OCI-LY1 (cell line): ENCODE measurements at regions not wholly inside any gene's neighbourhood (a gene's known extent, or its start where the extent isn't known, plus 50 kb on each side); places are given as distances from the start of the nearest gene placed in this dataset.

Experiments
- H2AFZ ChIP-seq: fragments of 200-600 bp; sonication (generic), shearing (Covaris generic); 2 replicates; pipeline ENCODE4 v1.6.0; 2014; ENCODE audit warnings: antibody characterized with exemption, mild to moderate bottlenecking, low read length
- H3F3A ChIP-seq: fragments of 200-600 bp; sonication (generic), shearing (Covaris generic); 2 replicates; pipeline ENCODE4 v1.6.0; 2014; ENCODE audit warnings: mild to moderate bottlenecking, antibody characterized with exemption, low read length, moderate library complexity; ENCODE audit not compliant: insufficient read depth
- H3K27ac ChIP-seq: fragments of 200-600 bp; sonication (generic); 2 replicates; pipeline ENCODE4 v1.5.1; 2014; ENCODE audit warnings: low read length, mixed run types, mild to moderate bottlenecking, low read depth; ENCODE audit not compliant: poor library complexity, severe bottlenecking
- H3K27me3 ChIP-seq: fragments of 200-600 bp; sonication (generic); 2 replicates; pipeline ENCODE4 v1.6.0; 2014; ENCODE audit warnings: antibody characterized with exemption, mild to moderate bottlenecking, low read length, moderate library complexity; ENCODE audit not compliant: insufficient read depth
- H3K36me3 ChIP-seq: fragments of 200-600 bp; sonication (generic); 2 replicates; pipeline ENCODE4 v1.6.1; 2014; ENCODE audit warnings: mild to moderate bottlenecking, antibody characterized with exemption, low read length, moderate library complexity, mixed read lengths; ENCODE audit not compliant: insufficient read depth
- H3K4me1 ChIP-seq: fragments of 200-600 bp; sonication (generic); 2 replicates; pipeline ENCODE4 v1.5.1; 2014; ENCODE audit warnings: mild to moderate bottlenecking, low read length, moderate library complexity; ENCODE audit not compliant: insufficient read depth, severe bottlenecking
- H3K4me2 ChIP-seq: fragments of 200-600 bp; sonication (generic), shearing (Covaris generic); 2 replicates; pipeline ENCODE4 v1.6.1; 2014; ENCODE audit warnings: low read length
- H3K4me3 ChIP-seq: fragments of 200-600 bp; sonication (generic); 2 replicates; pipeline ENCODE4 v1.5.1; 2014; ENCODE audit warnings: low read length, low read depth, mild to moderate bottlenecking, mixed read lengths; ENCODE audit not compliant: poor library complexity, severe bottlenecking
- H3K79me2 ChIP-seq: fragments of 200-600 bp; shearing (Covaris generic); 2 replicates; pipeline ENCODE4 v1.6.1; 2016; ENCODE audit warnings: mixed run types, low read length, mixed read lengths; ENCODE audit not compliant: insufficient read depth
- H3K9ac ChIP-seq: fragments of 200-600 bp; sonication (generic), shearing (Covaris generic); 2 replicates; pipeline ENCODE4 v1.6.1; 2014; ENCODE audit warnings: mild to moderate bottlenecking, low read length, mixed read lengths
- H3K9me2 ChIP-seq: fragments of 200-600 bp; sonication (generic), shearing (Covaris generic); 2 replicates; pipeline ENCODE4 v1.6.1; 2014; ENCODE audit warnings: low read depth, mild to moderate bottlenecking, low read length, mixed read lengths
- H3K9me3 ChIP-seq: fragments of 200-600 bp; shearing (Covaris generic); 2 replicates; pipeline ENCODE4 v1.6.1; 2014; ENCODE audit warnings: low read length, mixed read lengths
- H4K20me1 ChIP-seq: fragments of 200-600 bp; sonication (generic), shearing (Covaris generic); 2 replicates; pipeline ENCODE4 v1.6.0; 2016; ENCODE audit warnings: mild to moderate bottlenecking, low read length; ENCODE audit not compliant: insufficient read depth
- EZH2 ChIP-seq: fragments of 200-600 bp; sonication (generic), shearing (Covaris generic); IDR thresholded peaks from 2 replicates; pipeline ENCODE4 v1.8.0; 2017; ENCODE audit warnings: borderline replicate concordance, mixed run types, mild to moderate bottlenecking, antibody characterized with exemption, low read length, moderate library complexity, mixed read lengths
- TF ChIP-seq, protein P1 (sequence below): fragments of 200-600 bp; sonication (generic), shearing (Covaris generic); IDR thresholded peaks from 2 replicates; pipeline ENCODE4 v1.5.1; 2017; ENCODE audit warnings: mild to moderate bottlenecking, antibody characterized with exemption, low read length, moderate library complexity, mixed read lengths

DNA sequence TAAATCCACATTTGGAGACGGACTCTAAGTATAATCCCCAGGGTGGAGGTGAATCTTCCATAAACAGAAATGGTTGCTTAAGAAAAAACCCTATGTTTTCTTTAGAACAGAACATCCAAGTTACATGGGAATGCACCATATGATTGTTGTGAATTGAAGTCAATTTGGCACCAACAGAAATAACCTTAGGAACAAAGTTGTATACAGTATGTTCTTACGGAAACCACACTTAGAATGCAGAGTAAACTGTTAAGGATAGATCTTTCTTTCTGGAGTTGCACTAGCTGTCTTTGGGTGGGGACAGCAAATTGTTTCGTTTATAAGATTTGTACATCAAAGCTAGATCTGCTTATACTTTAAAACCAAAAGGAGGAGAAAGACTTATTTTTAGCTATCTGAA is 316.4 kb downstream of the PTEN start:
- Histone ChIP-seq H4K20me1 (no peaks in the 10 kb centered on the region), H3K79me2 (peaks cover 27% of the 10 kb centered on the region), H3K9me2 (no peaks in the 10 kb centered on the region), H3K27ac (no peak overlapping the region), H3K27me3 (no peaks in the 10 kb centered on the region), H3K4me3 (no peak overlapping the region), H3K9me3 (no peaks in the 10 kb centered on the region), H3K4me1 (no peaks in the 10 kb centered on the region), H2AFZ (no peak overlapping the region), H3F3A (no peaks in the 10 kb centered on the region), H3K9ac (no peak overlapping the region), H3K36me3 (peaks cover 67% of the 10 kb centered on the region), H3K4me2 (no peak overlapping the region)
- TF ChIP-seq, protein P1, sequence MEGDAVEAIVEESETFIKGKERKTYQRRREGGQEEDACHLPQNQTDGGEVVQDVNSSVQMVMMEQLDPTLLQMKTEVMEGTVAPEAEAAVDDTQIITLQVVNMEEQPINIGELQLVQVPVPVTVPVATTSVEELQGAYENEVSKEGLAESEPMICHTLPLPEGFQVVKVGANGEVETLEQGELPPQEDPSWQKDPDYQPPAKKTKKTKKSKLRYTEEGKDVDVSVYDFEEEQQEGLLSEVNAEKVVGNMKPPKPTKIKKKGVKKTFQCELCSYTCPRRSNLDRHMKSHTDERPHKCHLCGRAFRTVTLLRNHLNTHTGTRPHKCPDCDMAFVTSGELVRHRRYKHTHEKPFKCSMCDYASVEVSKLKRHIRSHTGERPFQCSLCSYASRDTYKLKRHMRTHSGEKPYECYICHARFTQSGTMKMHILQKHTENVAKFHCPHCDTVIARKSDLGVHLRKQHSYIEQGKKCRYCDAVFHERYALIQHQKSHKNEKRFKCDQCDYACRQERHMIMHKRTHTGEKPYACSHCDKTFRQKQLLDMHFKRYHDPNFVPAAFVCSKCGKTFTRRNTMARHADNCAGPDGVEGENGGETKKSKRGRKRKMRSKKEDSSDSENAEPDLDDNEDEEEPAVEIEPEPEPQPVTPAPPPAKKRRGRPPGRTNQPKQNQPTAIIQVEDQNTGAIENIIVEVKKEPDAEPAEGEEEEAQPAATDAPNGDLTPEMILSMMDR: no peak
- no peak for TF ChIP-seq EZH2

DNA sequence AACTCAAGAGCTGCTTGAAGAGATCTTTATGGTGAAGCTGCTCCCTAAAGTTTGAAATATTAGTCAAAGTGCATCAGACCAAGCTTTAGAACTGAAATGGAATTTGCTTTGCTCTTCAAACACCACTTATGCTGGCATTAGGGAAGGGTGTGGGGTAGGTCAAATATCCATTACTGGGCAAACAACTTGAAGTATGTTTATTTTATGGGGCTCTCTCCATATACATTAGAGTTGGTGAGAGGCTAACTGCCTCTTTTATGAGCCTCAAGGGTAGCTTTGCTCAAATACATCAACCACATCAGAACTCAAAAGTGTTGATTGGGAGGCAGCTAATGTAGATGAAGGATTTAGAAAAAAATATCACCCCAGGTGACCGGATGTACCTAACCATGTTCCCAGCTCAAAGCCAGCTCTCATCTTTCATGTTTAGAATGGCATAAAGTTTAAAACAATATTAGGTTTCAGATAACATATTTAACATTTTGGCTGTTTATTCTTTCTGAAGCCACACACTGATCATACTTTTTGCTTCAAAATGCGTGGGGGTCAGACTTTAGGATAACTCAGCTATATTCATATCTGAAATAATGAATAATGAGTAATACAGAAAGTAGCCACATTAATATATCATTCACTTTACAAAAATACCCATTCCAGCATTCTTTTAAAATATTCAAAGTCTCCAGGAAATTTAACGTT is 318.6 kb downstream of the PTEN start:
- no peaks in the 10 kb centered on the region for H3K9me3 ChIP-seq
- no peak overlapping the region for H3K9ac ChIP-seq
- H2AFZ ChIP-seq: no peak overlapping the region
- no peaks in the 10 kb centered on the region for H3K27me3 ChIP-seq
- H3F3A ChIP-seq: no peaks in the 10 kb centered on the region
- H3K4me2 ChIP-seq: no peak overlapping the region
- no peaks in the 10 kb centered on the region for H4K20me1 ChIP-seq
- no peaks in the 10 kb centered on the region for H3K9me2 ChIP-seq
- H3K79me2 ChIP-seq: peaks cover 10% of the 10 kb centered on the region; the same call in 1 of the 2 replicates
- peaks cover 58% of the 10 kb centered on the region for H3K36me3 ChIP-seq
- no peaks in the 10 kb centered on the region for H3K4me1 ChIP-seq
- no peak overlapping the region for H3K4me3 ChIP-seq
- TF ChIP-seq, protein P1: no peak
- no peak for TF ChIP-seq EZH2
- no peak overlapping the region for H3K27ac ChIP-seq

DNA sequence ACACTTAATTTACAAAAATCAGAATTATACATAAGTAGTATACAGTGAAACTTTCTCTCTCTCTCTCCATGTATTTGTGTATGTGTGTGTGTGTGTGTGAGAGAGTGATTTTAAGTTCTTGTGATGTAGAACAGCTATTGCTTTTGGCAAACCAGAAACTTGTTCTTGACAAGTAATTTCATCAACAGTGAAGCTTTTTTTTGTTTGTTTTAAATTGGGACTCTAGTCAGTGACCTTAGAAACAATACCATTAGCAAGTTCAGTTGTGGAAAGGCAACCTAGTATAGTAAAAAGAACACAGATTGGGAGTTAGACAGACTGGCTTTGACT is 319.1 kb downstream of the PTEN start:
- H3K9me2 ChIP-seq: no peaks in the 10 kb centered on the region
- H3K36me3 ChIP-seq: peaks cover 55% of the 10 kb centered on the region
- no peaks in the 10 kb centered on the region for H3F3A ChIP-seq
- H4K20me1 ChIP-seq: no peaks in the 10 kb centered on the region
- no peak overlapping the region for H2AFZ ChIP-seq
- no peak overlapping the region for H3K4me2 ChIP-seq
- no peak overlapping the region for H3K27ac ChIP-seq
- H3K9me3 ChIP-seq: no peaks in the 10 kb centered on the region
- H3K4me1 ChIP-seq: no peaks in the 10 kb centered on the region
- TF ChIP-seq EZH2: no peak
- H3K9ac ChIP-seq: no peak overlapping the region
- H3K27me3 ChIP-seq: no peaks in the 10 kb centered on the region
- H3K79me2 ChIP-seq: peaks cover 6% of the 10 kb centered on the region; the same call in 1 of the 2 replicates
- H3K4me3 ChIP-seq: no peak overlapping the region
